Neural cell (in vitro differentiated cells): ENCODE measurements at regions not wholly inside any gene's neighbourhood (a gene's known extent, or its start where the extent isn't known, plus 50 kb on each side); places are given as distances from the start of the nearest gene placed in this dataset.

Experiments used
- EP300 ChIP-seq: fragments of 450-650 bp; conservative IDR thresholded peaks from 2 replicates; pipeline ENCODE4 v1.6.1; 2014; ENCODE audit warnings: antibody characterized with exemption, mild to moderate bottlenecking, moderate library complexity; ENCODE audit not compliant: poor library complexity, severe bottlenecking
- RAD21 ChIP-seq: fragments of 450-650 bp; conservative IDR thresholded peaks from 2 replicates; pipeline ENCODE4 v1.6.1; 2014; ENCODE audit warnings: antibody characterized with exemption, mild to moderate bottlenecking, moderate library complexity
- REST ChIP-seq: IDR thresholded peaks from 2 replicates; pipeline ENCODE4 v1.6.1; 2012; ENCODE audit warnings: borderline replicate concordance

- TF ChIP-seq EP300 (no peak), RAD21 (no peak), REST (no peak)
Observed at GRCh38 chr11:113570906-113571305, 95.7 kb upstream of the DRD2 start.
